C1 segment of cervical spinal cord (tissue), 14 donors: ENCODE measurements at regions not wholly inside any gene's neighbourhood (a gene's known extent, or its start where the extent isn't known, plus 50 kb on each side); places are given as distances from the start of the nearest gene placed in this dataset.

Experiments used
- DNase-seq, 14 donors: peaks; one replicate each; lab custom pipeline; 2025; lab: John Stamatoyannopoulos, UW

DNA sequence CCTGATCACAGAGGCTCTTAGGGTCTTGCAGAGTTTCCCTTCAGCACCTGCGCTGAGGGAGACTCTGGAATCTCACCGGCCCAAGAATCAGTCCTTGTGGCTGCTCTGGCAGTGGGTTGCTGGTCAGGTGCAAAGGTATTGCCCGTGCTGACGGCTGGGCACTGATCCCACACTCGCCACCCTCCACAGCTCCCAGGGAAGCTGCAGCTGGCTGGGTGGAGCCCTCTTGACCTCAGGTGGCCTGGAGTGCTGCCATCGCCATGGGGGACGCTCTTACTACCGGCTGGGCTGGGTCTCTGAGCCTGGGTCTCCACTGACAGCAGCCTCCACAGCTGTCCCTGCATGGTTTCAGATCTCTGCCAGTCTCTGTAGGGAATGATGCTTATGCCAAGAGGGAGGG lies 52.6 kb upstream of the EPHB3 start:
- DNase-seq: no peak

DNA sequence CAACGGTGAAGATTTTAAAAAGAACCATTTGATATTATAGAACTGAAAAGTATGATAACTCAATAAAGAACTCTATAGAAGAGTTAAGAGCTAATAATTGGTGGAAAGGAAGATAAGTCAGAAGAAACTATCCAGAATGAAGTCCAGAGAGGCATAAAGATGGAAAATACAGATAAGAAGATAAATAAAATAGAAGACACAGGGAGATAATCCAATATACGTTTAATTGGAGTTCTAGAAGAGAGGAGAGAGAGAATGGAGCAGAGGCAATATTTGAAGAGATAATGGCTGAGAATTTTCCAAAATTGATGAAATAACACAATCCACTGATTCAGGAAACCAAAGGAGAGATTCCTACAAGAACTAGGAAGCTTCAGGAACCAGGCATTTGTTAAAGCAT lies 49.8 kb upstream of the EPHB3 start:
- no peak for DNase-seq
